Loucy (cell line): ENCODE measurements at regions not wholly inside any gene's neighbourhood (a gene's known extent, or its start where the extent isn't known, plus 50 kb on each side); places are given as distances from the start of the nearest gene placed in this dataset.

Source experiments
- H2AFZ ChIP-seq: fragments of 200-600 bp; sonication (generic); 2 replicates; pipeline ENCODE4 v1.6.0; 2016; ENCODE audit warnings: antibody characterized with exemption, mild to moderate bottlenecking, low read length, moderate library complexity
- H3F3A ChIP-seq: fragments of 200-600 bp; 2 replicates; pipeline ENCODE4 v1.6.0; 2016; ENCODE audit warnings: antibody characterized with exemption, low read depth, mild to moderate bottlenecking
- H3K27me3 ChIP-seq: fragments of 200-600 bp; sonication (generic); 2 replicates; pipeline ENCODE4 v1.6.1; 2014; ENCODE audit warnings: low read length, mild to moderate bottlenecking; ENCODE audit not compliant: insufficient read depth, poor library complexity, severe bottlenecking
- H3K36me3 ChIP-seq: fragments of 200-600 bp; sonication (generic); 2 replicates; pipeline ENCODE4 v1.6.1; 2016; ENCODE audit warnings: low read length; ENCODE audit not compliant: insufficient read depth
- H3K4me1 ChIP-seq: fragments of 200-600 bp; sonication (generic); 2 replicates; pipeline ENCODE4 v1.5.1; 2014; ENCODE audit warnings: low read length, mild to moderate bottlenecking; ENCODE audit not compliant: insufficient read depth, poor library complexity, severe bottlenecking
- H3K4me2 ChIP-seq: fragments of 200-600 bp; sonication (generic); 2 replicates; pipeline ENCODE4 v1.6.0; 2014; ENCODE audit warnings: antibody characterized with exemption, low read length, low read depth, mild to moderate bottlenecking; ENCODE audit not compliant: poor library complexity, severe bottlenecking
- H3K4me3 ChIP-seq: fragments of 200-600 bp; sonication (generic); 2 replicates; pipeline ENCODE4 v1.5.1; 2014; ENCODE audit warnings: low read length, mild to moderate bottlenecking, mixed read lengths; ENCODE audit not compliant: poor library complexity, severe bottlenecking
- H3K79me2 ChIP-seq: fragments of 200-600 bp; sonication (generic); 2 replicates; pipeline ENCODE4 v1.6.1; 2014; ENCODE audit warnings: low read length; ENCODE audit not compliant: insufficient read depth
- H3K9ac ChIP-seq: fragments of 200-600 bp; sonication (generic); 2 replicates; pipeline ENCODE4 v1.6.0; 2014; ENCODE audit warnings: mild to moderate bottlenecking, low read depth, low read length, moderate library complexity; ENCODE audit not compliant: poor library complexity, severe bottlenecking
- H3K9me2 ChIP-seq: fragments of 200-600 bp; sonication (generic); replicated peaks from 2 replicates; pipeline ENCODE4 v1.6.1; 2016; ENCODE audit warnings: low read depth, low read length, mixed read lengths
- H3K9me3 ChIP-seq: fragments of 200-600 bp; sonication (generic); 2 replicates; pipeline ENCODE4 v1.6.1; 2014; ENCODE audit warnings: mild to moderate bottlenecking, antibody characterized with exemption, low read length, low read depth; ENCODE audit not compliant: insufficient read depth
- H4K20me1 ChIP-seq: fragments of 200-600 bp; sonication (generic); 2 replicates; pipeline ENCODE4 v1.6.0; 2014; ENCODE audit warnings: antibody characterized with exemption, low read length, mild to moderate bottlenecking; ENCODE audit not compliant: insufficient read depth, poor library complexity, severe bottlenecking
- CTCF ChIP-seq: fragments of 200-600 bp; sonication (generic); conservative IDR thresholded peaks from 2 replicates; pipeline ENCODE4 v1.5.1; 2014; ENCODE audit warnings: mild to moderate bottlenecking, antibody characterized with exemption, low read length
- EZH2phosphoT487 ChIP-seq: fragments of 200-600 bp; IDR thresholded peaks from 2 replicates; pipeline ENCODE4 v1.6.1; 2018; ENCODE audit warnings: antibody characterized with exemption, mild to moderate bottlenecking, moderate library complexity, borderline replicate concordance

- H3K27me3 ChIP-seq: no peaks in the 10 kb centered on the region
- H4K20me1 ChIP-seq: no peaks in the 10 kb centered on the region
- no peaks in the 10 kb centered on the region for H3K9me3 ChIP-seq
- H3K9me2 ChIP-seq: no peaks in the 10 kb centered on the region
- no peaks in the 10 kb centered on the region for H3K36me3 ChIP-seq
- H3K4me2 ChIP-seq: no peak overlapping the region
- no peaks in the 10 kb centered on the region for H3F3A ChIP-seq
- H3K79me2 ChIP-seq: no peaks in the 10 kb centered on the region
- no peak overlapping the region for H3K4me3 ChIP-seq
- H3K4me1 ChIP-seq: no peaks in the 10 kb centered on the region
- no peak overlapping the region for H3K9ac ChIP-seq
- H2AFZ ChIP-seq: no peak overlapping the region
- TF ChIP-seq CTCF: no peak
- no peak for TF ChIP-seq EZH2phosphoT487
Measured at GRCh38 chr2:146048141-146048540, 1528.2 kb upstream of the ZEB2 start.

- no peaks in the 10 kb centered on the region for H3K27me3 ChIP-seq
Measured at GRCh38 chr2:146041274-146041910, 1521.5 kb upstream of the ZEB2 start.

GRCh38 chr2:146040051-146040450 lies 1520.1 kb upstream of the ZEB2 start:
- Histone ChIP-seq H3K9ac (no peak overlapping the region), H3K4me1 (no peaks in the 10 kb centered on the region), H3K36me3 (no peaks in the 10 kb centered on the region), H4K20me1 (no peaks in the 10 kb centered on the region), H3K79me2 (no peaks in the 10 kb centered on the region), H3K4me3 (no peak overlapping the region), H3K4me2 (no peak overlapping the region), H3K9me3 (no peaks in the 10 kb centered on the region), H3F3A (no peaks in the 10 kb centered on the region), H3K27me3 (no peaks in the 10 kb centered on the region), H3K9me2 (no peaks in the 10 kb centered on the region), H2AFZ (no peak overlapping the region)
- TF ChIP-seq CTCF (no peak), EZH2phosphoT487 (no peak)

More at GRCh38 chr2:146041274-146041910, 1521.5 kb upstream of the ZEB2 start:
- H4K20me1 ChIP-seq: no peaks in the 10 kb centered on the region
- no peaks in the 10 kb centered on the region for H3K79me2 ChIP-seq
- H2AFZ ChIP-seq: no peak overlapping the region
- H3K36me3 ChIP-seq: no peaks in the 10 kb centered on the region
- no peak overlapping the region for H3K4me2 ChIP-seq
- no peaks in the 10 kb centered on the region for H3F3A ChIP-seq
- TF ChIP-seq CTCF (no peak), EZH2phosphoT487 (no peak)
- no peaks in the 10 kb centered on the region for H3K9me2 ChIP-seq
- no peaks in the 10 kb centered on the region for H3K4me1 ChIP-seq
- no peaks in the 10 kb centered on the region for H3K9me3 ChIP-seq
- no peak overlapping the region for H3K9ac ChIP-seq
- H3K4me3 ChIP-seq: no peak overlapping the region
